A549 (cell line): ENCODE measurements at regions not wholly inside any gene's neighbourhood (a gene's known extent, or its start where the extent isn't known, plus 50 kb on each side); places are given as distances from the start of the nearest gene placed in this dataset.

Source experiments
- ATAC-seq, 2 experiments: fragments of 200-7000 bp in 1 of 2; fragments of >200 bp in 1 of 2; cut with Nextera tagmentation in 1 of 2; cut with Tn5 transposase in 1 of 2; 3 replicates each; pipeline versions ENCODE4 v1.8.0 to v1.9.1; 2018 to 2020; ENCODE audit warnings: mild to moderate bottlenecking in 1 of 2, moderate library complexity in 1 of 2
- CTCF ChIA-PET: fragments of 300-600 bp; sonication (Branson Sonifier 250); formaldehyde crosslinking; extraction: SDS; loops from one replicate; lab custom pipeline; 2021; ENCODE audit warnings: antibody characterized with exemption, inconsistent platforms; lab: Yijun Ruan, JAX
- POLR2A ChIA-PET: fragments of 350-600 bp; formaldehyde crosslinking; extraction: SDS; loops from one replicate; lab custom pipeline; 2021; ENCODE audit warnings: antibody characterized with exemption, inconsistent platforms; lab: Yijun Ruan, JAX
- DNase-seq, 2 experiments: peaks; one replicate each; pipeline versions ENCODE4 v3.0.0 to v3.0.0-alpha.2; 2011 to 2016; ENCODE audit warnings: low read depth in 1 of 2, low spot score in 1 of 2
- FAIRE-seq: peaks from 2 replicates; lab custom pipeline; 2011; peaks lifted over from hg19 to GRCh38; lab: Jason Lieb, UNC
- H3K27ac ChIP-seq, 2 experiments: fragments of >200 bp; sonication (Bioruptor Twin); formaldehyde crosslinking; 3 replicates each; pipeline ENCODE4 v1.5.1; 2016 to 2017
- H3K4me1 ChIP-seq: fragments of >200 bp; sonication (Bioruptor Twin); formaldehyde crosslinking; 3 replicates; pipeline ENCODE4 v1.6.1; 2016
- H3K4me2 ChIP-seq: fragments of >200 bp; sonication (Bioruptor Twin); formaldehyde crosslinking; 3 replicates; pipeline ENCODE4 v1.6.1; 2016
- H3K4me3 ChIP-seq: fragments of >200 bp; sonication (Bioruptor Twin); formaldehyde crosslinking; 3 replicates; pipeline ENCODE4 v1.5.1; 2016
- H3K9me3 ChIP-seq: fragments of >200 bp; sonication (Bioruptor Twin); formaldehyde crosslinking; 3 replicates; pipeline ENCODE4 v1.6.1; 2016
- CEBPB ChIP-seq, 2 experiments: fragments of >200 bp in 1 of 2; sonication (Bioruptor Twin) in 1 of 2; formaldehyde crosslinking in 1 of 2; IDR thresholded peaks; 2 replicates each; pipeline ENCODE4 v1.6.1; 2012 to 2016
- CHD2 ChIP-seq: fragments of 150-350 bp; IDR thresholded peaks from 2 replicates; pipeline ENCODE4 v1.6.1; 2014; ENCODE audit warnings: low read length; ENCODE audit not compliant: partially characterized antibody
- HOXB13 ChIP-seq: fragments of 250-450 bp; sonication (Bioruptor Pico); IDR thresholded peaks from 2 replicates; pipeline ENCODE4 v1.5.0; 2020; ENCODE audit warnings: low read depth, mild to moderate bottlenecking, moderate library complexity
- MAZ ChIP-seq: fragments of 150-350 bp; IDR thresholded peaks from 2 replicates; pipeline ENCODE4 v1.6.1; 2014; ENCODE audit warnings: antibody characterized with exemption, low read depth, low read length, borderline replicate concordance
- MYC ChIP-seq: IDR thresholded peaks from 2 replicates; pipeline ENCODE4 v1.6.1; 2012; ENCODE audit warnings: mild to moderate bottlenecking, inconsistent platforms, low read length, improper control_type of control experiment, borderline replicate concordance
- NPAS2 ChIP-seq: fragments of 250-450 bp; sonication (Bioruptor Pico); IDR thresholded peaks from 2 replicates; pipeline ENCODE4 v1.8.0; 2022; ENCODE audit warnings: mild to moderate bottlenecking, moderate library complexity, borderline replicate concordance
- NR3C1 ChIP-seq: fragments of >200 bp; sonication (Bioruptor Twin); formaldehyde crosslinking; IDR thresholded peaks from 3 replicates; pipeline ENCODE4 v1.6.1; 2017
- POLR2A ChIP-seq: IDR thresholded peaks from 2 replicates; pipeline ENCODE4 v1.6.1; 2012; ENCODE audit warnings: mild to moderate bottlenecking, low read length
- RARB ChIP-seq: fragments of 250-450 bp; sonication (Bioruptor Pico); IDR thresholded peaks from 2 replicates; pipeline ENCODE4 v1.8.0; 2021; ENCODE audit warnings: mild to moderate bottlenecking, moderate library complexity
- SMC3 ChIP-seq: fragments of >200 bp; sonication (Bioruptor Twin); formaldehyde crosslinking; IDR thresholded peaks from 3 replicates; pipeline ENCODE4 v1.6.1; 2018; ENCODE audit warnings: inconsistent platforms
- SREBF2 ChIP-seq: fragments of 450-650 bp; IDR thresholded peaks from 2 replicates; pipeline ENCODE4 v1.6.1; 2014; ENCODE audit warnings: mild to moderate bottlenecking, moderate library complexity
- ZC3H11A ChIP-seq: fragments of 450-650 bp; IDR thresholded peaks from 2 replicates; pipeline ENCODE4 v1.6.1; 2014; ENCODE audit warnings: antibody characterized with exemption, mild to moderate bottlenecking
- ZFP36 ChIP-seq: fragments of 450-650 bp; IDR thresholded peaks from 2 replicates; pipeline ENCODE4 v1.6.1; 2014; ENCODE audit warnings: borderline replicate concordance; ENCODE audit not compliant: partially characterized antibody
- WGBS: methylation state at CpG from one replicate; pipeline ENCODE4 v1.1.6; 2017; ENCODE audit errors: missing lambda C conversion rate; 5-methylcytosine and 5-hydroxymethylcytosine counted together
- TF ChIP-seq, protein P1 (sequence below): fragments of 250-450 bp; sonication (Bioruptor Pico); IDR thresholded peaks from 2 replicates; pipeline ENCODE4 v1.5.0; 2020; ENCODE audit warnings: low read depth, mild to moderate bottlenecking, moderate library complexity
- TF ChIP-seq, protein P2 (sequence below): fragments of >200 bp; sonication (Bioruptor Twin); formaldehyde crosslinking; IDR thresholded peaks from 3 replicates; pipeline ENCODE4 v1.6.1; 2016
- TF ChIP-seq, protein P3 (sequence below): fragments of >200 bp; sonication (Bioruptor Twin); formaldehyde crosslinking; IDR thresholded peaks from 3 replicates; pipeline ENCODE4 v1.5.1; 2016
- TF ChIP-seq, protein P4 (sequence below): fragments of 250-450 bp; sonication (Bioruptor Pico); IDR thresholded peaks from 2 replicates; pipeline ENCODE4 v1.5.0; 2021; ENCODE audit warnings: mild to moderate bottlenecking, moderate library complexity, borderline replicate concordance

GRCh38 chr2:66698576-66699239 is 263.8 kb downstream of the MEIS1 start:
- FAIRE-seq, result no peak
- H3K4me2 ChIP-seq, result no peak overlapping the region
- ChIA-PET CTCF (interaction anchor here (1.9 kb wide), 1 partner anchor 14 kb away, joined by 5 read pairs; no protein-coding TSS in a partner anchor), POLR2A (no interaction called here)
- H3K4me1 ChIP-seq, result no peaks in the 10 kb centered on the region
- ATAC-seq, result no peak
- H3K27ac ChIP-seq, result no peak overlapping the region
- WGBS, result 51% methylated on average over 5 of the region's 5 CpGs
- no peak for DNase-seq
- H3K9me3 ChIP-seq, result no peaks in the 10 kb centered on the region
- no peak overlapping the region for H3K4me3 ChIP-seq
- TF ChIP-seq SMC3 (no peak), RARB (no peak), ZFP36 (no peak), NR3C1 (no peak), CEBPB (IDR thresholded peaks at IDR 0.05) (no peak), MYC (no peak), ZC3H11A (no peak), SREBF2 (no peak), POLR2A (no peak)
- TF ChIP-seq, protein P1, sequence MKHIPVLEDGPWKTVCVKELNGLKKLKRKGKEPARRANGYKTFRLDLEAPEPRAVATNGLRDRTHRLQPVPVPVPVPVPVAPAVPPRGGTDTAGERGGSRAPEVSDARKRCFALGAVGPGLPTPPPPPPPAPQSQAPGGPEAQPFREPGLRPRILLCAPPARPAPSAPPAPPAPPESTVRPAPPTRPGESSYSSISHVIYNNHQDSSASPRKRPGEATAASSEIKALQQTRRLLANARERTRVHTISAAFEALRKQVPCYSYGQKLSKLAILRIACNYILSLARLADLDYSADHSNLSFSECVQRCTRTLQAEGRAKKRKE, result no peak
- TF ChIP-seq, protein P2, sequence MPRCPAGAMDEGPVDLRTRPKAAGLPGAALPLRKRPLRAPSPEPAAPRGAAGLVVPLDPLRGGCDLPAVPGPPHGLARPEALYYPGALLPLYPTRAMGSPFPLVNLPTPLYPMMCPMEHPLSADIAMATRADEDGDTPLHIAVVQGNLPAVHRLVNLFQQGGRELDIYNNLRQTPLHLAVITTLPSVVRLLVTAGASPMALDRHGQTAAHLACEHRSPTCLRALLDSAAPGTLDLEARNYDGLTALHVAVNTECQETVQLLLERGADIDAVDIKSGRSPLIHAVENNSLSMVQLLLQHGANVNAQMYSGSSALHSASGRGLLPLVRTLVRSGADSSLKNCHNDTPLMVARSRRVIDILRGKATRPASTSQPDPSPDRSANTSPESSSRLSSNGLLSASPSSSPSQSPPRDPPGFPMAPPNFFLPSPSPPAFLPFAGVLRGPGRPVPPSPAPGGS, result no peak
- TF ChIP-seq, protein P3, sequence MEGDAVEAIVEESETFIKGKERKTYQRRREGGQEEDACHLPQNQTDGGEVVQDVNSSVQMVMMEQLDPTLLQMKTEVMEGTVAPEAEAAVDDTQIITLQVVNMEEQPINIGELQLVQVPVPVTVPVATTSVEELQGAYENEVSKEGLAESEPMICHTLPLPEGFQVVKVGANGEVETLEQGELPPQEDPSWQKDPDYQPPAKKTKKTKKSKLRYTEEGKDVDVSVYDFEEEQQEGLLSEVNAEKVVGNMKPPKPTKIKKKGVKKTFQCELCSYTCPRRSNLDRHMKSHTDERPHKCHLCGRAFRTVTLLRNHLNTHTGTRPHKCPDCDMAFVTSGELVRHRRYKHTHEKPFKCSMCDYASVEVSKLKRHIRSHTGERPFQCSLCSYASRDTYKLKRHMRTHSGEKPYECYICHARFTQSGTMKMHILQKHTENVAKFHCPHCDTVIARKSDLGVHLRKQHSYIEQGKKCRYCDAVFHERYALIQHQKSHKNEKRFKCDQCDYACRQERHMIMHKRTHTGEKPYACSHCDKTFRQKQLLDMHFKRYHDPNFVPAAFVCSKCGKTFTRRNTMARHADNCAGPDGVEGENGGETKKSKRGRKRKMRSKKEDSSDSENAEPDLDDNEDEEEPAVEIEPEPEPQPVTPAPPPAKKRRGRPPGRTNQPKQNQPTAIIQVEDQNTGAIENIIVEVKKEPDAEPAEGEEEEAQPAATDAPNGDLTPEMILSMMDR, result no peak

DNA sequence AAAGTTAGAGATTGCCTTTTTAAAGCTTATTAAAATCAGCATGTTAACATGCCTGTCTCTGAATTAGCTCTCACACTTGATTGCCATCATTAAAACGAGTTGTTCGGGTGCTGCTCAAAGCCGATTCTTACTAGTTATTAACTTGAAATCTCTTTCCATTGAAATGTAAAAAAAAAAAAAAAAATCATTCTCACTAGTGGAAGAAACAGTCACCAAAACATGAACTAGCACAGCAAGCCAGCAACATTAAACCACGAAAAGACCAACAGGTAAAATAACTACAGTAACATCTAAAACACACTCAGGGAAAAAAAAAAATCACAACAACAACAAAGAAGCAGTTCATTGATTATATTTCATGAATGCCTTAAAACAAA is 264.5 kb downstream of the MEIS1 start:
- no peak for FAIRE-seq
- ATAC-seq, result no peak
- TF ChIP-seq MYC (no peak), ZFP36 (no peak), MAZ (no peak), NPAS2 (CRISPR knock-in tag) (no peak), CHD2 (no peak), RARB (no peak), HOXB13 (CRISPR knock-in tag) (no peak)
- TF ChIP-seq, protein P1, result no peak
- TF ChIP-seq, protein P4, sequence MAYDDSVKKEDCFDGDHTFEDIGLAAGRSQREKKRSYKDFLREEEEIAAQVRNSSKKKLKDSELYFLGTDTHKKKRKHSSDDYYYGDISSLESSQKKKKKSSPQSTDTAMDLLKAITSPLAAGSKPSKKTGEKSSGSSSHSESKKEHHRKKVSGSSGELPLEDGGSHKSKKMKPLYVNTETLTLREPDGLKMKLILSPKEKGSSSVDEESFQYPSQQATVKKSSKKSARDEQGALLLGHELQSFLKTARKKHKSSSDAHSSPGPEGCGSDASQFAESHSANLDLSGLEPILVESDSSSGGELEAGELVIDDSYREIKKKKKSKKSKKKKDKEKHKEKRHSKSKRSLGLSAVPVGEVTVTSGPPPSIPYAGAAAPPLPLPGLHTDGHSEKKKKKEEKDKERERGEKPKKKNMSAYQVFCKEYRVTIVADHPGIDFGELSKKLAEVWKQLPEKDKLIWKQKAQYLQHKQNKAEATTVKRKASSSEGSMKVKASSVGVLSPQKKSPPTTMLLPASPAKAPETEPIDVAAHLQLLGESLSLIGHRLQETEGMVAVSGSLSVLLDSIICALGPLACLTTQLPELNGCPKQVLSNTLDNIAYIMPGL (CRISPR knock-in tag), result no peak

More for the DNA sequence above, 264.5 kb downstream of the MEIS1 start:
- no peak overlapping the region for H3K4me3 ChIP-seq
- H3K4me2 ChIP-seq, result no peak overlapping the region
- H3K27ac ChIP-seq, result no peak overlapping the region
- 36% methylated on average over 4 of the region's 4 CpGs for WGBS
- ChIA-PET CTCF (interaction anchor here (1.9 kb wide), 1 partner anchor 13 kb away, joined by 5 read pairs; no protein-coding TSS in a partner anchor), POLR2A (no interaction called here)
- no peak for DNase-seq
- H3K4me1 ChIP-seq, result no peaks in the 10 kb centered on the region
- H3K9me3 ChIP-seq, result no peaks in the 10 kb centered on the region
